HUES6 (cell line): ENCODE measurements at regions not wholly inside any gene's neighbourhood (a gene's known extent, or its start where the extent isn't known, plus 50 kb on each side); places are given as distances from the start of the nearest gene placed in this dataset.

Experiments
- H3K27ac ChIP-seq: 2 replicates; pipeline ENCODE4 v1.7.0; 2013; ENCODE audit warnings: low read depth, mild to moderate bottlenecking, low read length, inconsistent platforms
- H3K27me3 ChIP-seq: 2 replicates; pipeline ENCODE4 v1.6.1; 2013; ENCODE audit warnings: low read length; ENCODE audit not compliant: control insufficient read depth, insufficient read depth
- H3K36me3 ChIP-seq: 2 replicates; pipeline ENCODE4 v1.6.1; 2013; ENCODE audit warnings: low read length; ENCODE audit not compliant: control insufficient read depth, insufficient read depth
- H3K4me1 ChIP-seq: 2 replicates; pipeline ENCODE4 v1.6.1; 2013; ENCODE audit warnings: low read length; ENCODE audit not compliant: control insufficient read depth, insufficient read depth
- H3K4me3 ChIP-seq: 2 replicates; pipeline ENCODE4 v1.5.1; 2013; ENCODE audit warnings: low read depth, low read length
- H3K9ac ChIP-seq: one replicate; pipeline ENCODE4 v1.6.1; 2013; ENCODE audit warnings: mild to moderate bottlenecking, low read length
- H3K9me3 ChIP-seq: 2 replicates; pipeline ENCODE4 v1.6.1; 2013; ENCODE audit warnings: low read depth, low read length; ENCODE audit not compliant: control insufficient read depth, insufficient read depth

- Histone ChIP-seq H3K4me1 (peaks cover 4% of the 10 kb centered on the region; the same call in 1 of the 2 replicates), H3K27me3 (no peaks in the 10 kb centered on the region), H3K27ac (no peak overlapping the region), H3K4me3 (no peak overlapping the region), H3K9me3 (no peaks in the 10 kb centered on the region), H3K9ac (no peak overlapping the region), H3K36me3 (no peaks in the 10 kb centered on the region)
Measured at GRCh38 chr18:39421276-39421675, 1855.7 kb upstream of the CELF4 start.

GRCh38 chr18:39419315-39419714, 1853.7 kb upstream of the CELF4 start:
- Histone ChIP-seq H3K4me1 (peaks cover 4% of the 10 kb centered on the region; the same call in 1 of the 2 replicates), H3K9ac (no peak overlapping the region), H3K36me3 (no peaks in the 10 kb centered on the region), H3K27ac (no peak overlapping the region), H3K27me3 (no peaks in the 10 kb centered on the region), H3K4me3 (no peak overlapping the region), H3K9me3 (no peaks in the 10 kb centered on the region)

- H3K27ac ChIP-seq = no peak overlapping the region
- H3K4me1 ChIP-seq = no peaks in the 10 kb centered on the region
- H3K9me3 ChIP-seq = no peaks in the 10 kb centered on the region
- no peak overlapping the region for H3K9ac ChIP-seq
- H3K27me3 ChIP-seq = no peaks in the 10 kb centered on the region
- H3K4me3 ChIP-seq = no peak overlapping the region
- H3K36me3 ChIP-seq = no peaks in the 10 kb centered on the region
Measured at GRCh38 chr18:39415471-39415870, 1849.9 kb upstream of the CELF4 start.

- Histone ChIP-seq H3K36me3 (no peaks in the 10 kb centered on the region), H3K27me3 (no peaks in the 10 kb centered on the region), H3K9ac (no peak overlapping the region), H3K4me3 (no peak overlapping the region), H3K9me3 (no peaks in the 10 kb centered on the region), H3K27ac (no peak overlapping the region), H3K4me1 (no peaks in the 10 kb centered on the region)
Measured at GRCh38 chr18:39414009-39414700, 1848.6 kb upstream of the CELF4 start.

- Histone ChIP-seq H3K9me3 (no peaks in the 10 kb centered on the region), H3K36me3 (no peaks in the 10 kb centered on the region), H3K27me3 (no peaks in the 10 kb centered on the region), H3K27ac (no peak overlapping the region), H3K4me1 (no peaks in the 10 kb centered on the region), H3K4me3 (no peak overlapping the region), H3K9ac (no peak overlapping the region)
Measured at GRCh38 chr18:39406941-39407340, 1841.3 kb upstream of the CELF4 start.

- H3K4me3 ChIP-seq = no peak overlapping the region
- H3K27me3 ChIP-seq = no peaks in the 10 kb centered on the region
- H3K27ac ChIP-seq = no peak overlapping the region
- no peaks in the 10 kb centered on the region for H3K9me3 ChIP-seq
- H3K36me3 ChIP-seq = no peaks in the 10 kb centered on the region; the same call in 1 of the 2 replicates
- H3K4me1 ChIP-seq = no peaks in the 10 kb centered on the region
- H3K9ac ChIP-seq = no peak overlapping the region
Measured at GRCh38 chr18:39403121-39403520, 1837.5 kb upstream of the CELF4 start.

- H3K9ac ChIP-seq = no peak overlapping the region
- H3K4me3 ChIP-seq = no peak overlapping the region
- H3K9me3 ChIP-seq = peaks cover 5% of the 10 kb centered on the region; the same call in 1 of the 2 replicates
- H3K36me3 ChIP-seq = no peaks in the 10 kb centered on the region; the same call in 1 of the 2 replicates
- H3K4me1 ChIP-seq = no peaks in the 10 kb centered on the region
- H3K27me3 ChIP-seq = no peaks in the 10 kb centered on the region
- no peak overlapping the region for H3K27ac ChIP-seq
Measured at GRCh38 chr18:39399662-39400061, 1834.1 kb upstream of the CELF4 start.

GRCh38 chr18:39396168-39396567, 1830.6 kb upstream of the CELF4 start:
- no peak overlapping the region for H3K9ac ChIP-seq
- H3K27ac ChIP-seq = no peak overlapping the region
- no peaks in the 10 kb centered on the region for H3K4me1 ChIP-seq
- no peaks in the 10 kb centered on the region; the same call in 1 of the 2 replicates for H3K36me3 ChIP-seq
- H3K4me3 ChIP-seq = no peak overlapping the region
- H3K9me3 ChIP-seq = peaks cover 17% of the 10 kb centered on the region
- H3K27me3 ChIP-seq = no peaks in the 10 kb centered on the region

- Histone ChIP-seq H3K9ac (no peak overlapping the region), H3K36me3 (no peaks in the 10 kb centered on the region), H3K4me3 (no peak overlapping the region), H3K4me1 (peaks cover 11% of the 10 kb centered on the region), H3K27ac (no peak overlapping the region), H3K27me3 (no peaks in the 10 kb centered on the region), H3K9me3 (peaks cover 14% of the 10 kb centered on the region)
Measured at GRCh38 chr18:39389800-39390379, 1824.3 kb upstream of the CELF4 start.

- H3K9me3 ChIP-seq = no peaks in the 10 kb centered on the region
Measured at GRCh38 chr18:39380866-39381265, 1815.3 kb upstream of the CELF4 start.

GRCh38 chr18:39380186-39380725, 1814.7 kb upstream of the CELF4 start:
- Histone ChIP-seq H3K9me3 (no peaks in the 10 kb centered on the region), H3K4me1 (0 out of 2 replicates have a peak, but pooled peaks cover 4% of the 10 kb centered on the region), H3K4me3 (no peak overlapping the region), H3K36me3 (no peaks in the 10 kb centered on the region), H3K27ac (no peak overlapping the region), H3K9ac (no peak overlapping the region), H3K27me3 (no peaks in the 10 kb centered on the region)

More at GRCh38 chr18:39380866-39381265, 1815.3 kb upstream of the CELF4 start:
- Histone ChIP-seq H3K4me1 (0 out of 2 replicates have a peak, but pooled peaks cover 4% of the 10 kb centered on the region), H3K4me3 (no peak overlapping the region), H3K36me3 (no peaks in the 10 kb centered on the region), H3K9ac (no peak overlapping the region), H3K27me3 (no peaks in the 10 kb centered on the region), H3K27ac (no peak overlapping the region)
